Endothelial cell (in vitro differentiated cells): ENCODE measurements at regions not wholly inside any gene's neighbourhood (a gene's known extent, or its start where the extent isn't known, plus 50 kb on each side); places are given as distances from the start of the nearest gene placed in this dataset.

Experiments
- DNase-seq: peaks from one replicate; pipeline ENCODE4 v3.0.0; 2021; ENCODE audit warnings: low spot score
- H3K27ac Mint-ChIP-seq: one replicate; pipeline ENCODE4 v1.8.0; 2021; ENCODE audit warnings: mixed read lengths, inconsistent platforms; ENCODE audit not compliant: unreplicated experiment
- H3K27me3 Mint-ChIP-seq: one replicate; pipeline ENCODE4 v1.8.0; 2021; ENCODE audit warnings: mild to moderate bottlenecking, moderate library complexity, mixed read lengths, inconsistent platforms; ENCODE audit not compliant: unreplicated experiment
- H3K36me3 Mint-ChIP-seq: one replicate; pipeline ENCODE4 v1.8.0; 2021; ENCODE audit warnings: mild to moderate bottlenecking, low read depth, mixed read lengths, inconsistent platforms; ENCODE audit not compliant: unreplicated experiment
- H3K4me1 Mint-ChIP-seq: one replicate; pipeline ENCODE4 v1.8.0; 2021; ENCODE audit warnings: mild to moderate bottlenecking, mixed read lengths, inconsistent platforms; ENCODE audit not compliant: unreplicated experiment
- H3K4me3 Mint-ChIP-seq: one replicate; pipeline ENCODE4 v1.8.0; 2021; ENCODE audit warnings: mild to moderate bottlenecking, mixed read lengths, inconsistent platforms; ENCODE audit not compliant: unreplicated experiment
- H3K9me3 Mint-ChIP-seq: one replicate; pipeline ENCODE4 v1.8.0; 2021; ENCODE audit warnings: mixed read lengths, inconsistent platforms; ENCODE audit not compliant: unreplicated experiment
- CTCF ChIP-seq: fragments of 200-600 bp; sonication (generic); IDR thresholded peaks from one replicate; pipeline ENCODE4 v1.5.0; 2021; ENCODE audit warnings: antibody characterized with exemption; ENCODE audit not compliant: unreplicated experiment

- H3K36me3 Mint-ChIP-seq, result no peaks in the 10 kb centered on the region
- no peak overlapping the region for H3K27ac Mint-ChIP-seq
- H3K27me3 Mint-ChIP-seq, result no peaks in the 10 kb centered on the region
- H3K4me3 Mint-ChIP-seq, result no peak overlapping the region
- TF ChIP-seq CTCF, result no peak
- no peaks in the 10 kb centered on the region for H3K9me3 Mint-ChIP-seq
- no peak for DNase-seq
- H3K4me1 Mint-ChIP-seq, result no peaks in the 10 kb centered on the region
Observed at GRCh38 chr4:189092581-189092980, 848.1 kb upstream of the FRG1 start.

GRCh38 chr4:189096108-189096507 is 844.6 kb upstream of the FRG1 start:
- Mint-ChIP-seq H3K36me3 (no peaks in the 10 kb centered on the region), H3K27me3 (no peaks in the 10 kb centered on the region), H3K4me3 (no peak overlapping the region), H3K4me1 (no peaks in the 10 kb centered on the region), H3K27ac (no peak overlapping the region), H3K9me3 (no peaks in the 10 kb centered on the region)
- DNase-seq, result no peak
- no peak for TF ChIP-seq CTCF

- no peak overlapping the region for H3K27ac Mint-ChIP-seq
- no peaks in the 10 kb centered on the region for H3K27me3 Mint-ChIP-seq
- H3K4me3 Mint-ChIP-seq, result no peak overlapping the region
- no peaks in the 10 kb centered on the region for H3K4me1 Mint-ChIP-seq
- no peak for DNase-seq
- no peaks in the 10 kb centered on the region for H3K36me3 Mint-ChIP-seq
- peak; percentile 18 for TF ChIP-seq CTCF
- no peaks in the 10 kb centered on the region for H3K9me3 Mint-ChIP-seq
Observed at GRCh38 chr4:189096717-189097116, 844.0 kb upstream of the FRG1 start.

GRCh38 chr4:189098932-189099696 is 841.6 kb upstream of the FRG1 start:
- no peaks in the 10 kb centered on the region for H3K4me1 Mint-ChIP-seq

More at GRCh38 chr4:189098932-189099696, 841.6 kb upstream of the FRG1 start:
- DNase-seq, result no peak
- H3K4me3 Mint-ChIP-seq, result no peak overlapping the region
- H3K27ac Mint-ChIP-seq, result no peak overlapping the region
- no peak for TF ChIP-seq CTCF
- H3K36me3 Mint-ChIP-seq, result no peaks in the 10 kb centered on the region
- no peaks in the 10 kb centered on the region for H3K27me3 Mint-ChIP-seq
- no peaks in the 10 kb centered on the region for H3K9me3 Mint-ChIP-seq
